WTC11 (cell line): ENCODE measurements at regions not wholly inside any gene's neighbourhood (a gene's known extent, or its start where the extent isn't known, plus 50 kb on each side); places are given as distances from the start of the nearest gene placed in this dataset.
A peak's percentile ranks its signal among the peaks of the same experiment; 100 is the strongest.

ENCODE experiments used
- ATAC-seq: fragments of 200-7000 bp; cut with Tn5 transposase; 2 replicates; pipeline ENCODE4 v1.10.0; 2021; ENCODE audit warnings: mild to moderate bottlenecking, moderate library complexity
- CTCF ChIA-PET: fragments of 300-600 bp; sonication (Branson Sonifier 250); formaldehyde crosslinking; loops from one replicate; lab custom pipeline; 2021; ENCODE audit warnings: antibody characterized with exemption; lab: Charles Lee
- POLR2A ChIA-PET: fragments of 350-600 bp; sonication (Branson Sonifier 250); formaldehyde crosslinking; loops from one replicate; lab custom pipeline; 2021; ENCODE audit warnings: antibody characterized with exemption; lab: Charles Lee
- DNase-seq: peaks from one replicate; pipeline ENCODE4 v3.0.0; 2021; ENCODE audit warnings: low spot score
- H3K27ac Mint-ChIP-seq: 2 replicates; pipeline ENCODE4 v1.8.0; 2021; ENCODE audit warnings: mixed read lengths
- H3K27me3 Mint-ChIP-seq: 2 replicates; pipeline ENCODE4 v1.8.0; 2021; ENCODE audit warnings: low read depth, mild to moderate bottlenecking, moderate library complexity, mixed read lengths
- H3K36me3 Mint-ChIP-seq: 2 replicates; pipeline ENCODE4 v1.8.0; 2021; ENCODE audit warnings: mixed read lengths
- H3K4me1 Mint-ChIP-seq: 2 replicates; pipeline ENCODE4 v1.8.0; 2022; ENCODE audit warnings: mixed read lengths
- H3K4me3 Mint-ChIP-seq: 2 replicates; pipeline ENCODE4 v1.8.0; 2021; ENCODE audit warnings: mild to moderate bottlenecking, moderate library complexity, mixed read lengths
- H3K9me3 Mint-ChIP-seq: 2 replicates; pipeline ENCODE4 v1.8.0; 2021; ENCODE audit warnings: mixed read lengths
- ATF1 ChIP-seq: sonication (generic); formaldehyde crosslinking; IDR thresholded peaks from 2 replicates; pipeline ENCODE4 v1.8.1; 2023; ENCODE audit warnings: mild to moderate bottlenecking, moderate library complexity, missing genetic modification reagents
- CREM ChIP-seq: sonication (generic); formaldehyde crosslinking; IDR thresholded peaks from 2 replicates; pipeline ENCODE4 v1.8.1; 2022; ENCODE audit warnings: mild to moderate bottlenecking, missing genetic modification reagents, moderate library complexity
- FOXK1 ChIP-seq: sonication (generic); formaldehyde crosslinking; IDR thresholded peaks from 2 replicates; pipeline ENCODE4 v1.8.0; 2022; ENCODE audit warnings: mild to moderate bottlenecking, moderate library complexity, missing genetic modification reagents
- FOXP1 ChIP-seq: sonication (generic); formaldehyde crosslinking; IDR thresholded peaks from 2 replicates; pipeline ENCODE4 v1.8.0; 2022; ENCODE audit warnings: missing genetic modification reagents, mild to moderate bottlenecking, moderate library complexity, borderline replicate concordance
- JAZF1 ChIP-seq: fragments of 250-450 bp; sonication (Bioruptor Pico); IDR thresholded peaks from 2 replicates; pipeline ENCODE4 v1.9.0; 2021; ENCODE audit warnings: moderate library complexity, mild to moderate bottlenecking, inconsistent platforms
- MXD4 ChIP-seq: fragments of 250-450 bp; sonication (Bioruptor Pico); IDR thresholded peaks from 2 replicates; pipeline ENCODE4 v1.8.0; 2021; ENCODE audit warnings: mild to moderate bottlenecking, moderate library complexity, borderline replicate concordance
- MYBL2 ChIP-seq: sonication (generic); formaldehyde crosslinking; IDR thresholded peaks from 2 replicates; pipeline ENCODE4 v1.8.1; 2023; ENCODE audit warnings: mild to moderate bottlenecking, moderate library complexity, missing genetic modification reagents
- NFATC4 ChIP-seq: fragments of 250-450 bp; sonication (Bioruptor Pico); IDR thresholded peaks from 2 replicates; pipeline ENCODE4 v1.9.0; 2021; ENCODE audit warnings: mild to moderate bottlenecking
- NFE2L1 ChIP-seq: sonication (generic); formaldehyde crosslinking; IDR thresholded peaks from 2 replicates; pipeline ENCODE4 v1.8.1; 2023; ENCODE audit warnings: missing genetic modification reagents
- NFYB ChIP-seq: sonication (generic); formaldehyde crosslinking; conservative IDR thresholded peaks from 2 replicates; pipeline ENCODE4 v1.8.0; 2022; ENCODE audit warnings: low read depth, missing genetic modification reagents
- NR1H2 ChIP-seq: sonication (generic); formaldehyde crosslinking; IDR thresholded peaks from 2 replicates; pipeline ENCODE4 v1.9.0; 2021; ENCODE audit warnings: mild to moderate bottlenecking, moderate library complexity, missing genetic modification reagents
- SOX15 ChIP-seq: fragments of 250-450 bp; sonication (Bioruptor Pico); IDR thresholded peaks from 2 replicates; pipeline ENCODE4 v1.9.0; 2021; ENCODE audit warnings: mild to moderate bottlenecking
- SP1 ChIP-seq: sonication (generic); formaldehyde crosslinking; conservative IDR thresholded peaks from 2 replicates; pipeline ENCODE4 v1.8.1; 2022; ENCODE audit warnings: missing genetic modification reagents
- TEAD4 ChIP-seq: sonication (generic); formaldehyde crosslinking; IDR thresholded peaks from 2 replicates; pipeline ENCODE4 v1.8.0; 2022; ENCODE audit warnings: mild to moderate bottlenecking, missing genetic modification reagents
- ZNF232 ChIP-seq: sonication (generic); formaldehyde crosslinking; IDR thresholded peaks from 2 replicates; pipeline ENCODE4 v1.8.0; 2022; ENCODE audit warnings: mild to moderate bottlenecking, missing genetic modification reagents
- ZNF317 ChIP-seq: sonication (generic); formaldehyde crosslinking; IDR thresholded peaks from 2 replicates; pipeline ENCODE4 v1.8.1; 2023; ENCODE audit warnings: low read depth, mild to moderate bottlenecking, moderate library complexity, missing genetic modification reagents, borderline replicate concordance
- ZNF416 ChIP-seq: fragments of 250-450 bp; sonication (Bioruptor Pico); IDR thresholded peaks from 2 replicates; pipeline ENCODE4 v1.9.0; 2021; ENCODE audit warnings: mild to moderate bottlenecking, inconsistent platforms
- TF ChIP-seq, protein P1 (sequence below): sonication (generic); formaldehyde crosslinking; IDR thresholded peaks from 2 replicates; pipeline ENCODE4 v1.8.0; 2022; ENCODE audit warnings: mild to moderate bottlenecking, missing genetic modification reagents
- TF ChIP-seq, protein P2 (sequence below): sonication (generic); formaldehyde crosslinking; IDR thresholded peaks from 2 replicates; pipeline ENCODE4 v1.8.0; 2023; ENCODE audit warnings: mild to moderate bottlenecking, missing genetic modification reagents
- TF ChIP-seq, protein P3 (sequence below): sonication (generic); formaldehyde crosslinking; IDR thresholded peaks from 2 replicates; pipeline ENCODE4 v1.8.0; 2022; ENCODE audit warnings: mild to moderate bottlenecking, missing genetic modification reagents
- TF ChIP-seq, protein P4 (sequence below): sonication (generic); formaldehyde crosslinking; IDR thresholded peaks from 2 replicates; pipeline ENCODE4 v1.8.0; 2022; ENCODE audit warnings: mild to moderate bottlenecking, missing genetic modification reagents
- TF ChIP-seq, protein P5 (sequence below): fragments of 250-450 bp; sonication (Bioruptor Pico); IDR thresholded peaks from 2 replicates; pipeline ENCODE4 v1.9.0; 2021; ENCODE audit warnings: mild to moderate bottlenecking
- TF ChIP-seq, protein P6 (sequence below): sonication (generic); formaldehyde crosslinking; IDR thresholded peaks from 2 replicates; pipeline ENCODE4 v1.8.1; 2023; ENCODE audit warnings: mild to moderate bottlenecking, missing genetic modification reagents, moderate library complexity
- TF ChIP-seq, protein P7 (sequence below): sonication (generic); formaldehyde crosslinking; conservative IDR thresholded peaks from 2 replicates; pipeline ENCODE4 v1.8.1; 2022; ENCODE audit warnings: mild to moderate bottlenecking, missing genetic modification reagents
- TF ChIP-seq, protein P8 (sequence below): fragments of 250-450 bp; sonication (Bioruptor Pico); IDR thresholded peaks from 2 replicates; pipeline ENCODE4 v1.9.0; 2021; ENCODE audit warnings: mild to moderate bottlenecking

DNA sequence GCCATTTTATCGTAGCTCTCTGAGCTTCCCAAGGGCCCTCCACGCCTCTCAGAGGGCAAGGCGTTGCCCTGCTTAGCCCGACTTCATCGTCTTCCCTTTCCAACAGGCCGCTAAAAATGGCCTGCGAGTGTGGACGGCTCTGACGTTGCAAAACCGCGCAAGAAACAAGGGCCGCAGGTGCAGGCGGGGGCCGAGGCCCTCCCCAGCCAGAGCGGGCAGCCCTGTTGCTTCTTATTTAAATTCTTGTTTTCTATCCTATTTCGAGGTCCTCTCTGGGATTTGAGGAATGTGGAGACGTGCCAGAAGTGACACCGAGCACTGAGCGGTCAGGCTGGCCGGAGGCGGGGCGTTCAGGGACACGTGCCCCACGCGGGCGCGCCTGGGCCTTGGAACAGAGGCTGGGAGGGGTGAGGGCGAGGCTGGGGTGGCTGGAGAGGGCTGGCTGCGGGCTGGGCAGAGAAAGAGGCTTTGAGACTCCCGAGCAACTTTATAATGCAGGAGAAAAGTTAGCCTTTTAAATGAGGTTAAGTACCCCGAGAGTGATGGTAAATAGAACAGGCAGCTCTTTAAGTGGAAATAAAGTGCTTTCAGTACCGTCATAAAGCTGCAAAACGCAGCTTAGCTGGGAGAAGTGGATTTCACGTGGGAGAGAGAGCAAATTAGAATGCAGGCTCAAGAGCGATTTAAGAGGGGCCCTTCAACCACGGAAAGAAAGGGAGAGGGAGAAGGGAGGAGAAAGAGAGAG is 243.6 kb downstream of the AUH start:
- peak; percentile 91 for ATAC-seq
- Mint-ChIP-seq H3K27ac (peak overlapping the region; percentile 82), H3K27me3 (no peaks in the 10 kb centered on the region; the same call in 1 of the 2 replicates), H3K36me3 (peaks cover 23% of the 10 kb centered on the region), H3K9me3 (peaks cover 19% of the 10 kb centered on the region), H3K4me1 (peaks cover 25% of the 10 kb centered on the region), H3K4me3 (peak overlapping the region; percentile 22)
- POLR2A ChIA-PET: no interaction called here
- TF ChIP-seq NFATC4 (CRISPR knock-in tag) (no peak), MYBL2 (CRISPR knock-in tag) (0 out of 2 replicates have a peak, but pooled peaks have one; percentile 28), NR1H2 (CRISPR knock-in tag) (no peak), SOX15 (no peak), ZNF416 (no peak), SP1 (CRISPR knock-in tag) (no peak), MXD4 (CRISPR knock-in tag) (no peak), NFYB (CRISPR knock-in tag) (no peak; the same call in 1 of the 2 replicates), ZNF232 (no peak), ATF1 (CRISPR knock-in tag) (no peak), NFE2L1 (no peak), JAZF1 (CRISPR knock-in tag) (no peak), CREM (no peak), TEAD4 (CRISPR knock-in tag) (no peak), ZNF317 (CRISPR knock-in tag) (no peak), FOXP1 (CRISPR knock-in tag) (no peak), FOXK1 (CRISPR knock-in tag) (no peak)
- TF ChIP-seq, protein P1, sequence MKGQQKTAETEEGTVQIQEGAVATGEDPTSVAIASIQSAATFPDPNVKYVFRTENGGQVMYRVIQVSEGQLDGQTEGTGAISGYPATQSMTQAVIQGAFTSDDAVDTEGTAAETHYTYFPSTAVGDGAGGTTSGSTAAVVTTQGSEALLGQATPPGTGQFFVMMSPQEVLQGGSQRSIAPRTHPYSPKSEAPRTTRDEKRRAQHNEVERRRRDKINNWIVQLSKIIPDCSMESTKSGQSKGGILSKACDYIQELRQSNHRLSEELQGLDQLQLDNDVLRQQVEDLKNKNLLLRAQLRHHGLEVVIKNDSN: peak; percentile 72; the same call in 1 of the 2 replicates
- TF ChIP-seq, protein P2, sequence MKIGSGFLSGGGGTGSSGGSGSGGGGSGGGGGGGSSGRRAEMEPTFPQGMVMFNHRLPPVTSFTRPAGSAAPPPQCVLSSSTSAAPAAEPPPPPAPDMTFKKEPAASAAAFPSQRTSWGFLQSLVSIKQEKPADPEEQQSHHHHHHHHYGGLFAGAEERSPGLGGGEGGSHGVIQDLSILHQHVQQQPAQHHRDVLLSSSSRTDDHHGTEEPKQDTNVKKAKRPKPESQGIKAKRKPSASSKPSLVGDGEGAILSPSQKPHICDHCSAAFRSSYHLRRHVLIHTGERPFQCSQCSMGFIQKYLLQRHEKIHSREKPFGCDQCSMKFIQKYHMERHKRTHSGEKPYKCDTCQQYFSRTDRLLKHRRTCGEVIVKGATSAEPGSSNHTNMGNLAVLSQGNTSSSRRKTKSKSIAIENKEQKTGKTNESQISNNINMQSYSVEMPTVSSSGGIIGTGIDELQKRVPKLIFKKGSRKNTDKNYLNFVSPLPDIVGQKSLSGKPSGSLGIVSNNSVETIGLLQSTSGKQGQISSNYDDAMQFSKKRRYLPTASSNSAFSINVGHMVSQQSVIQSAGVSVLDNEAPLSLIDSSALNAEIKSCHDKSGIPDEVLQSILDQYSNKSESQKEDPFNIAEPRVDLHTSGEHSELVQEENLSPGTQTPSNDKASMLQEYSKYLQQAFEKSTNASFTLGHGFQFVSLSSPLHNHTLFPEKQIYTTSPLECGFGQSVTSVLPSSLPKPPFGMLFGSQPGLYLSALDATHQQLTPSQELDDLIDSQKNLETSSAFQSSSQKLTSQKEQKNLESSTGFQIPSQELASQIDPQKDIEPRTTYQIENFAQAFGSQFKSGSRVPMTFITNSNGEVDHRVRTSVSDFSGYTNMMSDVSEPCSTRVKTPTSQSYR: 0 out of 2 replicates have a peak, but pooled peaks have one; percentile 30
- TF ChIP-seq, protein P3, sequence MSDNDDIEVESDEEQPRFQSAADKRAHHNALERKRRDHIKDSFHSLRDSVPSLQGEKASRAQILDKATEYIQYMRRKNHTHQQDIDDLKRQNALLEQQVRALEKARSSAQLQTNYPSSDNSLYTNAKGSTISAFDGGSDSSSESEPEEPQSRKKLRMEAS (CRISPR knock-in tag): peak; percentile 65
- TF ChIP-seq, protein P4, sequence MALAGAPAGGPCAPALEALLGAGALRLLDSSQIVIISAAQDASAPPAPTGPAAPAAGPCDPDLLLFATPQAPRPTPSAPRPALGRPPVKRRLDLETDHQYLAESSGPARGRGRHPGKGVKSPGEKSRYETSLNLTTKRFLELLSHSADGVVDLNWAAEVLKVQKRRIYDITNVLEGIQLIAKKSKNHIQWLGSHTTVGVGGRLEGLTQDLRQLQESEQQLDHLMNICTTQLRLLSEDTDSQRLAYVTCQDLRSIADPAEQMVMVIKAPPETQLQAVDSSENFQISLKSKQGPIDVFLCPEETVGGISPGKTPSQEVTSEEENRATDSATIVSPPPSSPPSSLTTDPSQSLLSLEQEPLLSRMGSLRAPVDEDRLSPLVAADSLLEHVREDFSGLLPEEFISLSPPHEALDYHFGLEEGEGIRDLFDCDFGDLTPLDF (CRISPR knock-in tag): peak; percentile 81; the same call in 1 of the 2 replicates
- TF ChIP-seq, protein P5, sequence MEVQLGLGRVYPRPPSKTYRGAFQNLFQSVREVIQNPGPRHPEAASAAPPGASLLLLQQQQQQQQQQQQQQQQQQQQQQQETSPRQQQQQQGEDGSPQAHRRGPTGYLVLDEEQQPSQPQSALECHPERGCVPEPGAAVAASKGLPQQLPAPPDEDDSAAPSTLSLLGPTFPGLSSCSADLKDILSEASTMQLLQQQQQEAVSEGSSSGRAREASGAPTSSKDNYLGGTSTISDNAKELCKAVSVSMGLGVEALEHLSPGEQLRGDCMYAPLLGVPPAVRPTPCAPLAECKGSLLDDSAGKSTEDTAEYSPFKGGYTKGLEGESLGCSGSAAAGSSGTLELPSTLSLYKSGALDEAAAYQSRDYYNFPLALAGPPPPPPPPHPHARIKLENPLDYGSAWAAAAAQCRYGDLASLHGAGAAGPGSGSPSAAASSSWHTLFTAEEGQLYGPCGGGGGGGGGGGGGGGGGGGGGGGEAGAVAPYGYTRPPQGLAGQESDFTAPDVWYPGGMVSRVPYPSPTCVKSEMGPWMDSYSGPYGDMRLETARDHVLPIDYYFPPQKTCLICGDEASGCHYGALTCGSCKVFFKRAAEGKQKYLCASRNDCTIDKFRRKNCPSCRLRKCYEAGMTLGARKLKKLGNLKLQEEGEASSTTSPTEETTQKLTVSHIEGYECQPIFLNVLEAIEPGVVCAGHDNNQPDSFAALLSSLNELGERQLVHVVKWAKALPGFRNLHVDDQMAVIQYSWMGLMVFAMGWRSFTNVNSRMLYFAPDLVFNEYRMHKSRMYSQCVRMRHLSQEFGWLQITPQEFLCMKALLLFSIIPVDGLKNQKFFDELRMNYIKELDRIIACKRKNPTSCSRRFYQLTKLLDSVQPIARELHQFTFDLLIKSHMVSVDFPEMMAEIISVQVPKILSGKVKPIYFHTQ (CRISPR knock-in tag): no peak
- TF ChIP-seq, protein P6, sequence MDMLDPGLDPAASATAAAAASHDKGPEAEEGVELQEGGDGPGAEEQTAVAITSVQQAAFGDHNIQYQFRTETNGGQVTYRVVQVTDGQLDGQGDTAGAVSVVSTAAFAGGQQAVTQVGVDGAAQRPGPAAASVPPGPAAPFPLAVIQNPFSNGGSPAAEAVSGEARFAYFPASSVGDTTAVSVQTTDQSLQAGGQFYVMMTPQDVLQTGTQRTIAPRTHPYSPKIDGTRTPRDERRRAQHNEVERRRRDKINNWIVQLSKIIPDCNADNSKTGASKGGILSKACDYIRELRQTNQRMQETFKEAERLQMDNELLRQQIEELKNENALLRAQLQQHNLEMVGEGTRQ: peak; percentile 78
- TF ChIP-seq, protein P7, sequence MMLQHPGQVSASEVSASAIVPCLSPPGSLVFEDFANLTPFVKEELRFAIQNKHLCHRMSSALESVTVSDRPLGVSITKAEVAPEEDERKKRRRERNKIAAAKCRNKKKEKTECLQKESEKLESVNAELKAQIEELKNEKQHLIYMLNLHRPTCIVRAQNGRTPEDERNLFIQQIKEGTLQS (CRISPR knock-in tag): no peak
- TF ChIP-seq, protein P8, sequence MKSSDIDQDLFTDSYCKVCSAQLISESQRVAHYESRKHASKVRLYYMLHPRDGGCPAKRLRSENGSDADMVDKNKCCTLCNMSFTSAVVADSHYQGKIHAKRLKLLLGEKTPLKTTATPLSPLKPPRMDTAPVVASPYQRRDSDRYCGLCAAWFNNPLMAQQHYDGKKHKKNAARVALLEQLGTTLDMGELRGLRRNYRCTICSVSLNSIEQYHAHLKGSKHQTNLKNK (CRISPR knock-in tag): no peak
- CTCF ChIA-PET: no interaction called here
- DNase-seq: peak; percentile 70
